HCT116 (cell line): ENCODE measurements at regions not wholly inside any gene's neighbourhood (a gene's known extent, or its start where the extent isn't known, plus 50 kb on each side); places are given as distances from the start of the nearest gene placed in this dataset.
"Not testable (repeated sequence)": the region's sequence is repeated elsewhere in the genome, so short reads cannot be mapped to it uniquely, and the experiment has no call there.

ENCODE experiments used
- ATAC-seq: fragments of 200-7000 bp; cut with Tn5 transposase; 2 replicates; pipeline ENCODE4 v1.9.1; 2020; ENCODE audit warnings: mild to moderate bottlenecking, moderate library complexity
- BruUV-seq: library from RNA; stranded (reverse); fragments of 400-500 nt; replicated peaks from 2 replicates; lab custom pipeline; 2021; lab: Mats Ljungman, UMichigan
- CTCF ChIA-PET: fragments of 300-600 bp; sonication (Branson Sonifier 250); formaldehyde crosslinking; loops from one replicate; lab custom pipeline; 2021; ENCODE audit warnings: antibody characterized with exemption; lab: Charles Lee
- POLR2A ChIA-PET: fragments of 300-600, 350-600 bp; sonication (Branson Sonifier 250); formaldehyde crosslinking; loops from one replicate; lab custom pipeline; 2021; ENCODE audit warnings: antibody characterized with exemption; lab: Charles Lee
- RAD21 ChIA-PET, 2 experiments: fragments of 300-600 bp; sonication (Branson Sonifier 250); formaldehyde crosslinking; loops; one replicate each; lab custom pipeline; 2023; ENCODE audit warnings: low total read pairs in 2 of 2; ENCODE audit not compliant: uncharacterized antibody in 2 of 2, unreplicated experiment in 2 of 2, low non-redundant PET in 1 of 2; lab: Charles Lee
- DNase-seq: peaks from one replicate; pipeline ENCODE4 v3.0.0-alpha.2; 2010; ENCODE audit warnings: low read depth, low spot score
- H2AFZ ChIP-seq: fragments of 200-600 bp; shearing (Covaris generic), sonication (generic); 2 replicates; pipeline ENCODE4 v1.6.1; 2017; ENCODE audit warnings: low read depth, mixed run types, mixed read lengths, antibody characterized with exemption, low read length; ENCODE audit not compliant: poor library complexity, severe bottlenecking
- H3K27ac ChIP-seq: 2 replicates; pipeline ENCODE4 v1.5.1; 2012; ENCODE audit warnings: low read depth, low read length
- H3K27me3 ChIP-seq: fragments of 200-600 bp; sonication (generic); 2 replicates; pipeline ENCODE4 v1.6.1; 2016; ENCODE audit warnings: mixed run types, low read length, mixed read lengths; ENCODE audit not compliant: insufficient read depth
- H3K36me3 ChIP-seq, 2 experiments: fragments of 200-500 bp in 1 of 2; fragments of 200-600 bp in 1 of 2; sonication (Bioruptor generic) in 1 of 2; sonication (generic) in 1 of 2; 2 replicates each; pipeline versions ENCODE4 v1.5.1 to v1.6.1; 2014 to 2016; ENCODE audit warnings: low read length in 2 of 2, inconsistent platforms in 1 of 2, mixed read lengths in 1 of 2, mixed run types in 1 of 2; ENCODE audit not compliant: insufficient read depth in 2 of 2, control insufficient read depth in 1 of 2
- H3K4me1 ChIP-seq, 2 experiments: fragments of 200-600 bp in 1 of 2; sonication (generic) in 1 of 2; 2 replicates each; pipeline versions ENCODE4 v1.5.1 to v1.6.1; 2012 to 2017; ENCODE audit warnings: low read length in 2 of 2, inconsistent platforms in 1 of 2, mild to moderate bottlenecking in 1 of 2, mixed read lengths in 1 of 2, mixed run types in 1 of 2, moderate library complexity in 1 of 2; ENCODE audit not compliant: insufficient read depth in 2 of 2, control insufficient read depth in 1 of 2
- H3K4me2 ChIP-seq: fragments of 200-600 bp; sonication (generic); 2 replicates; pipeline ENCODE4 v1.6.1; 2017; ENCODE audit warnings: mixed run types, low read length, mixed read lengths
- H3K4me3 ChIP-seq, 2 experiments: fragments of 200-600 bp in 1 of 2; sonication (generic) in 1 of 2; replicated peaks in 1 of 2; 2 replicates each; pipeline ENCODE4 v1.5.1; 2011 to 2016; ENCODE audit warnings: low read length in 2 of 2, control low read depth in 1 of 2, low read depth in 1 of 2, mild to moderate bottlenecking in 1 of 2, mixed read lengths in 1 of 2, mixed run types in 1 of 2
- H3K79me2 ChIP-seq: fragments of 200-600 bp; sonication (generic); 2 replicates; pipeline ENCODE4 v1.6.1; 2017; ENCODE audit warnings: mild to moderate bottlenecking, mixed run types, low read length, moderate library complexity, mixed read lengths; ENCODE audit not compliant: insufficient read depth
- H3K9ac ChIP-seq: fragments of 200-600 bp; sonication (generic); 2 replicates; pipeline ENCODE4 v1.6.1; 2016; ENCODE audit warnings: low read length, mixed read lengths
- H3K9me2 ChIP-seq: fragments of 200-600 bp; sonication (generic), shearing (Covaris generic); 2 replicates; pipeline ENCODE4 v1.6.1; 2017; ENCODE audit warnings: mixed run types, mild to moderate bottlenecking, moderate library complexity; ENCODE audit not compliant: insufficient read depth
- H3K9me3 ChIP-seq, 2 experiments: fragments of 200-500 bp in 1 of 2; fragments of 200-600 bp in 1 of 2; sonication (Bioruptor generic) in 1 of 2; sonication (generic) in 1 of 2; 2 replicates each; pipeline ENCODE4 v1.6.1; 2014 to 2017; ENCODE audit warnings: low read length in 2 of 2, mixed read lengths in 2 of 2, inconsistent platforms in 1 of 2, low read depth in 1 of 2, mild to moderate bottlenecking in 1 of 2, mixed run types in 1 of 2, moderate library complexity in 1 of 2; ENCODE audit not compliant: control insufficient read depth in 1 of 2, insufficient read depth in 1 of 2
- H4K20me1 ChIP-seq: fragments of 200-600 bp; sonication (generic), shearing (Covaris generic); 2 replicates; pipeline ENCODE4 v1.6.1; 2017; ENCODE audit warnings: mixed run types, mild to moderate bottlenecking, moderate library complexity; ENCODE audit not compliant: insufficient read depth
- ATF3 ChIP-seq: IDR thresholded peaks from 2 replicates; pipeline ENCODE4 v1.6.1; 2012
- CBX3 ChIP-seq: IDR thresholded peaks from 2 replicates; pipeline ENCODE4 v1.6.1; 2012; ENCODE audit warnings: low read depth
- CEBPB ChIP-seq: IDR thresholded peaks from 2 replicates; pipeline ENCODE4 v1.6.1; 2012; ENCODE audit warnings: low read depth
- ELF1 ChIP-seq: IDR thresholded peaks from 2 replicates; pipeline ENCODE4 v1.6.1; 2012; ENCODE audit warnings: low read depth, borderline replicate concordance
- EZH2 ChIP-seq: fragments of 200-600 bp; sonication (generic); IDR thresholded peaks from 2 replicates; pipeline ENCODE4 v1.6.1; 2017; ENCODE audit warnings: antibody characterized with exemption, mixed run types
- FOSL1 ChIP-seq: IDR thresholded peaks from 2 replicates; pipeline ENCODE4 v1.6.1; 2012; ENCODE audit warnings: low read depth
- JUND ChIP-seq: IDR thresholded peaks from 2 replicates; pipeline ENCODE4 v1.6.1; 2012
- POLR2A ChIP-seq: IDR thresholded peaks from 2 replicates; pipeline ENCODE4 v1.7.0; 2011; ENCODE audit warnings: borderline replicate concordance; ENCODE audit not compliant: insufficient read depth, insufficient read length; ENCODE audit errors: extremely low read depth
- POLR2AphosphoS5 ChIP-seq: IDR thresholded peaks from 2 replicates; pipeline ENCODE4 v1.6.1; 2011; ENCODE audit warnings: mild to moderate bottlenecking, low read depth, low read length, moderate library complexity
- RAD21 ChIP-seq: IDR thresholded peaks from 2 replicates; pipeline ENCODE4 v1.6.1; 2012; ENCODE audit warnings: low read depth, mild to moderate bottlenecking
- SP1 ChIP-seq: IDR thresholded peaks from 2 replicates; pipeline ENCODE4 v1.6.1; 2012; ENCODE audit warnings: low read depth
- SRF ChIP-seq: IDR thresholded peaks from 2 replicates; pipeline ENCODE4 v1.6.1; 2012; ENCODE audit warnings: low read depth
- TCF7L2 ChIP-seq: IDR thresholded peaks from 2 replicates; pipeline ENCODE4 v1.7.0; 2011; ENCODE audit warnings: borderline replicate concordance, inconsistent platforms; ENCODE audit not compliant: insufficient read depth, insufficient read length; ENCODE audit errors: extremely low read depth
- YY1 ChIP-seq: IDR thresholded peaks from 2 replicates; pipeline ENCODE4 v1.6.1; 2011; ENCODE audit warnings: low read length, low read depth, moderate library complexity, mild to moderate bottlenecking; ENCODE audit not compliant: insufficient replicate concordance; ENCODE audit errors: extremely low read depth
- ZNF274 ChIP-seq: fragments of 200-500 bp; sonication (Bioruptor generic); IDR thresholded peaks from 2 replicates; pipeline ENCODE4 v1.6.1; 2014; ENCODE audit warnings: mild to moderate bottlenecking, low read depth, low read length, inconsistent platforms
- intact Hi-C: fragments of 100-400 bp; cut with micrococcal nuclease; formaldehyde crosslinking; loops from 2 replicates; pipeline ENCODE4 v1.10.0; 2022
- TF ChIP-seq, protein P1 (sequence below): IDR thresholded peaks from 2 replicates; pipeline ENCODE4 v1.6.1; 2012
- TF ChIP-seq, protein P2 (sequence below), 3 experiments: fragments of 200-600 bp in 1 of 3; sonication (generic) in 1 of 3; IDR thresholded peaks in 2 of 3; conservative IDR thresholded peaks in 1 of 3; 2 replicates each; pipeline ENCODE4 v1.5.1; 2012 to 2017; ENCODE audit warnings: low read depth in 2 of 3, low read length in 2 of 3, antibody characterized with exemption in 1 of 3, borderline replicate concordance in 1 of 3, control low read depth in 1 of 3, mild to moderate bottlenecking in 1 of 3, mixed read lengths in 1 of 3, mixed run types in 1 of 3, moderate library complexity in 1 of 3; ENCODE audit not compliant: insufficient read depth in 1 of 3

GRCh38 chr2:154570501-154570900, 128.0 kb upstream of the KCNJ3 start:
- ChIA-PET POLR2A (no interaction called here), RAD21 (no interaction called here), CTCF (no interaction called here)
- intact Hi-C loops, result no loop called here
- no peaks in the 10 kb centered on the region for H3K9me2 ChIP-seq
- BruUV-seq, result no TSS peak
- no peak overlapping the region for H2AFZ ChIP-seq
- no peaks in the 10 kb centered on the region for H3K79me2 ChIP-seq
- H3K9me3 ChIP-seq, result no peaks in the 10 kb centered on the region
- no peak overlapping the region for H3K4me3 ChIP-seq
- no peak overlapping the region for H3K27ac ChIP-seq
- H3K4me1 ChIP-seq, result no peaks in the 10 kb centered on the region
- no peak for TF ChIP-seq SP1
- TF ChIP-seq FOSL1, result no peak
- TF ChIP-seq RAD21, result no peak
- no peak for TF ChIP-seq EZH2
- no peak for TF ChIP-seq TCF7L2
- TF ChIP-seq ATF3, result no peak
- TF ChIP-seq CBX3, result no peak
- TF ChIP-seq CEBPB, result no peak
- no peak for TF ChIP-seq SRF
- no peak for TF ChIP-seq ZNF274
- no peak for TF ChIP-seq POLR2AphosphoS5
- no peak for TF ChIP-seq POLR2A
- TF ChIP-seq, protein P1, sequence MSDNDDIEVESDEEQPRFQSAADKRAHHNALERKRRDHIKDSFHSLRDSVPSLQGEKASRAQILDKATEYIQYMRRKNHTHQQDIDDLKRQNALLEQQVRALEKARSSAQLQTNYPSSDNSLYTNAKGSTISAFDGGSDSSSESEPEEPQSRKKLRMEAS, result no peak
- TF ChIP-seq, protein P2, sequence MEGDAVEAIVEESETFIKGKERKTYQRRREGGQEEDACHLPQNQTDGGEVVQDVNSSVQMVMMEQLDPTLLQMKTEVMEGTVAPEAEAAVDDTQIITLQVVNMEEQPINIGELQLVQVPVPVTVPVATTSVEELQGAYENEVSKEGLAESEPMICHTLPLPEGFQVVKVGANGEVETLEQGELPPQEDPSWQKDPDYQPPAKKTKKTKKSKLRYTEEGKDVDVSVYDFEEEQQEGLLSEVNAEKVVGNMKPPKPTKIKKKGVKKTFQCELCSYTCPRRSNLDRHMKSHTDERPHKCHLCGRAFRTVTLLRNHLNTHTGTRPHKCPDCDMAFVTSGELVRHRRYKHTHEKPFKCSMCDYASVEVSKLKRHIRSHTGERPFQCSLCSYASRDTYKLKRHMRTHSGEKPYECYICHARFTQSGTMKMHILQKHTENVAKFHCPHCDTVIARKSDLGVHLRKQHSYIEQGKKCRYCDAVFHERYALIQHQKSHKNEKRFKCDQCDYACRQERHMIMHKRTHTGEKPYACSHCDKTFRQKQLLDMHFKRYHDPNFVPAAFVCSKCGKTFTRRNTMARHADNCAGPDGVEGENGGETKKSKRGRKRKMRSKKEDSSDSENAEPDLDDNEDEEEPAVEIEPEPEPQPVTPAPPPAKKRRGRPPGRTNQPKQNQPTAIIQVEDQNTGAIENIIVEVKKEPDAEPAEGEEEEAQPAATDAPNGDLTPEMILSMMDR (IDR thresholded peaks at IDR 0.05 in 2 of 3, conservative IDR thresholded peaks at IDR 0.05 in 1 of 3; ENCODE audit: borderline replicate concordance in 1 of 3, insufficient read depth in 1 of 3, low read depth in 2 of 3, low read length in 2 of 3), result no peak
- TF ChIP-seq JUND, result no peak
- no peak for TF ChIP-seq YY1
- TF ChIP-seq ELF1, result no peak
- H3K27me3 ChIP-seq, result no peaks in the 10 kb centered on the region
- DNase-seq (no peak), ATAC-seq (no peak)
- no peak overlapping the region for H3K9ac ChIP-seq
- H4K20me1 ChIP-seq, result no peaks in the 10 kb centered on the region
- no peaks in the 10 kb centered on the region for H3K36me3 ChIP-seq
- H3K4me2 ChIP-seq, result no peak overlapping the region

GRCh38 chr2:154576699-154577098, 121.8 kb upstream of the KCNJ3 start:
- H2AFZ ChIP-seq, H3K4me1 ChIP-seq, H3K4me2 ChIP-seq, H3K9me2 ChIP-seq, H3K27me3 ChIP-seq, ATAC-seq, H3K79me2 ChIP-seq, H3K4me3 ChIP-seq, H3K9me3 ChIP-seq, H4K20me1 ChIP-seq, RAD21 ChIA-PET, DNase-seq, POLR2A ChIA-PET, intact Hi-C loops, H3K27ac ChIP-seq, BruUV-seq, CTCF ChIA-PET, H3K9ac ChIP-seq, H3K36me3 ChIP-seq: not testable (repeated sequence)
